Anterior cingulate cortex (tissue), 58 donors: ENCODE measurements at regions not wholly inside any gene's neighbourhood (a gene's known extent, or its start where the extent isn't known, plus 50 kb on each side); places are given as distances from the start of the nearest gene placed in this dataset.

ENCODE experiments used
- DNase-seq, 58 donors: peaks; one replicate each; lab custom pipeline; 2025; lab: John Stamatoyannopoulos, UW

- DNase-seq = no peak
Observed at GRCh38 chr7:121810831-121811672, 61.9 kb upstream of the PTPRZ1 start.

GRCh38 chr7:121807078-121807477 is 65.9 kb upstream of the PTPRZ1 start:
- DNase-seq = no peak

- DNase-seq = no peak
Observed at GRCh38 chr7:121803039-121803438, 69.9 kb upstream of the PTPRZ1 start.

GRCh38 chr7:121800916-121801675 is 71.9 kb upstream of the PTPRZ1 start:
- no peak for DNase-seq

- DNase-seq = peak in 8 of 58 donors; percentile 2 to 44 (median 10)
Observed at GRCh38 chr7:121798896-121799295, 74.1 kb upstream of the PTPRZ1 start.

GRCh38 chr7:121798453-121798840 is 74.5 kb upstream of the PTPRZ1 start:
- DNase-seq = no peak

GRCh38 chr7:121797657-121798452 is 75.1 kb upstream of the PTPRZ1 start:
- DNase-seq = peak in 47 of 58 donors; percentile 4 to 94 (median 52)

- DNase-seq = no peak
Observed at GRCh38 chr7:121796936-121797656, 75.9 kb upstream of the PTPRZ1 start.

GRCh38 chr7:121796381-121796780 is 76.6 kb upstream of the PTPRZ1 start:
- no peak for DNase-seq

GRCh38 chr7:121795736-121796135 is 77.2 kb upstream of the PTPRZ1 start:
- DNase-seq = no peak

GRCh38 chr7:121793716-121794115 is 79.2 kb upstream of the PTPRZ1 start:
- DNase-seq = no peak

- no peak for DNase-seq
Observed at GRCh38 chr7:121777672-121778071, 95.3 kb upstream of the PTPRZ1 start.

GRCh38 chr7:121774563-121774962 is 98.4 kb upstream of the PTPRZ1 start:
- no peak for DNase-seq

- no peak for DNase-seq
Observed at GRCh38 chr7:121766676-121767075, 106.3 kb upstream of the PTPRZ1 start.

GRCh38 chr7:121761399-121761798 is 111.6 kb upstream of the PTPRZ1 start:
- no peak for DNase-seq

GRCh38 chr7:121755818-121756552 is 117.0 kb upstream of the PTPRZ1 start:
- peak in 14 of 58 donors; percentile 1 to 24 (median 5) for DNase-seq

GRCh38 chr7:121755286-121755685 is 117.7 kb upstream of the PTPRZ1 start:
- DNase-seq = no peak

GRCh38 chr7:121753944-121754343 is 119.0 kb upstream of the PTPRZ1 start:
- no peak for DNase-seq

- DNase-seq = no peak
Observed at GRCh38 chr7:121752706-121753105, 120.3 kb upstream of the PTPRZ1 start.
